HepG2 (cell line): ENCODE measurements at regions not wholly inside any gene's neighbourhood (a gene's known extent, or its start where the extent isn't known, plus 50 kb on each side); places are given as distances from the start of the nearest gene placed in this dataset.

ENCODE experiments used
- ATAC-seq: fragments of 200-7000 bp; cut with Tn5 transposase; 3 replicates; pipeline ENCODE4 v1.9.1; 2020; ENCODE audit warnings: mild to moderate bottlenecking, moderate library complexity
- BruUV-seq: library from RNA; stranded (reverse); fragments of 400-500 nt; replicated peaks from 2 replicates; lab custom pipeline; 2021; lab: Mats Ljungman, UMichigan
- CTCF ChIA-PET: fragments of 300-600 bp; formaldehyde crosslinking; extraction: SDS; loops from one replicate; lab custom pipeline; 2021; ENCODE audit warnings: low total read pairs, inconsistent platforms, low intra/inter-chr PET ratio; lab: Yijun Ruan, JAX
- POLR2A ChIA-PET: fragments of 350-600 bp; sonication (Branson Sonifier 250); formaldehyde crosslinking; loops from one replicate; lab custom pipeline; 2020; ENCODE audit warnings: antibody characterized with exemption, inconsistent platforms; lab: Yijun Ruan, JAX
- DNase-seq: peaks from one replicate; pipeline ENCODE4 v3.0.0-alpha.2; 2015; ENCODE audit warnings: low spot score
- FAIRE-seq: peaks from 3 replicates; lab custom pipeline; 2011; peaks lifted over from hg19 to GRCh38; lab: Jason Lieb, UNC
- H2AFZ ChIP-seq: one replicate; pipeline ENCODE4 v1.6.1; 2011; ENCODE audit warnings: low read length, inconsistent platforms
- H3K27ac ChIP-seq: fragments of 300-600 bp; 3 replicates; pipeline ENCODE4 v1.8.0; 2011; ENCODE audit warnings: mixed run types, mild to moderate bottlenecking, mixed read lengths, low read length, inconsistent platforms; ENCODE audit not compliant: insufficient read depth; ENCODE audit errors: extremely low read length
- H3K27me3 ChIP-seq, 2 experiments: fragments of 200-600 bp in 1 of 2; 2 replicates in 1 of 2; 3 replicates in 1 of 2; pipeline versions ENCODE4 v1.6.0 to v1.8.0; 2011; ENCODE audit warnings: low read length in 2 of 2, mild to moderate bottlenecking in 2 of 2, moderate library complexity in 2 of 2, inconsistent platforms in 1 of 2; ENCODE audit not compliant: insufficient read depth in 2 of 2, control insufficient read depth in 1 of 2
- H3K36me3 ChIP-seq, 2 experiments: fragments of 200-600 bp in 1 of 2; replicated peaks in 1 of 2; 2 replicates in 1 of 2; 3 replicates in 1 of 2; pipeline versions ENCODE4 v1.5.1 to v1.8.0; 2011; ENCODE audit warnings: low read length in 2 of 2, inconsistent platforms in 1 of 2; ENCODE audit not compliant: insufficient read depth in 2 of 2, control insufficient read depth in 1 of 2
- H3K4me1 ChIP-seq: 2 replicates; pipeline ENCODE4 v1.5.1; 2012; ENCODE audit warnings: low read length, inconsistent platforms; ENCODE audit not compliant: insufficient read depth
- H3K4me2 ChIP-seq: 2 replicates; pipeline ENCODE4 v1.6.0; 2011; ENCODE audit warnings: low read depth, low read length, inconsistent platforms
- H3K4me3 ChIP-seq, 3 experiments: fragments of 200-600 bp in 1 of 3; sonication (generic), shearing (Covaris generic) in 1 of 3; replicated peaks in 1 of 3; 2 replicates each; pipeline ENCODE4 v1.5.1; 2011 to 2016; ENCODE audit warnings: low read length in 3 of 3, inconsistent platforms in 2 of 3, low read depth in 2 of 3, mild to moderate bottlenecking in 2 of 3, control low read depth in 1 of 3, mixed read lengths in 1 of 3; ENCODE audit not compliant: insufficient read depth in 1 of 3
- H3K79me2 ChIP-seq: one replicate; pipeline ENCODE4 v1.6.1; 2011; ENCODE audit warnings: low read length, inconsistent platforms; ENCODE audit not compliant: insufficient read depth
- H3K9ac ChIP-seq: 2 replicates; pipeline ENCODE4 v1.6.0; 2011; ENCODE audit warnings: mild to moderate bottlenecking, low read depth, low read length, inconsistent platforms; ENCODE audit not compliant: insufficient read depth
- H3K9me3 ChIP-seq: 2 replicates; pipeline ENCODE4 v1.5.1; 2012; ENCODE audit warnings: mild to moderate bottlenecking, low read length
- H4K20me1 ChIP-seq: 2 replicates; pipeline ENCODE4 v1.6.0; 2011; ENCODE audit warnings: inconsistent platforms, mild to moderate bottlenecking, low read length, moderate library complexity; ENCODE audit not compliant: insufficient read depth
- TOE1 ChIP-seq: sonication (generic); formaldehyde crosslinking; IDR thresholded peaks from 2 replicates; pipeline ENCODE4 v1.4.0; 2020; ENCODE audit warnings: mild to moderate bottlenecking, missing genetic modification reagents
- YY1 ChIP-seq: IDR thresholded peaks from 2 replicates; pipeline ENCODE4 v1.6.1; 2011; ENCODE audit warnings: low read length, low read depth, moderate library complexity, mild to moderate bottlenecking; ENCODE audit not compliant: insufficient read depth, insufficient replicate concordance
- ZNF383 ChIP-seq: sonication (generic); formaldehyde crosslinking; IDR thresholded peaks from 2 replicates; pipeline ENCODE4 v1.4.0; 2020; ENCODE audit warnings: missing genetic modification reagents, mild to moderate bottlenecking, borderline replicate concordance
- ZNF543 ChIP-seq: sonication (generic); formaldehyde crosslinking; IDR thresholded peaks from 2 replicates; pipeline ENCODE4 v1.4.0; 2020; ENCODE audit warnings: mild to moderate bottlenecking, missing genetic modification reagents
- ZNF749 ChIP-seq: sonication (generic); formaldehyde crosslinking; IDR thresholded peaks from 2 replicates; pipeline ENCODE4 v1.8.0; 2022; ENCODE audit warnings: mild to moderate bottlenecking, missing genetic modification reagents, moderate library complexity, borderline replicate concordance
- ZNF792 ChIP-seq: IDR thresholded peaks from 2 replicates; pipeline ENCODE4 v1.6.1; 2016
- WGBS: methylation state at CpG from one replicate; pipeline ENCODE4 v1.1.6; 2017; ENCODE audit warnings: low lambda C conversion rate; 5-methylcytosine and 5-hydroxymethylcytosine counted together
- in situ Hi-C: cut with HindIII; loops from 2 replicates; pipeline ENCODE4 v1.10.0; 2017; ENCODE audit warnings: low pct_unique_long_range_greater_than_20kb; ENCODE audit not compliant: extremely low pct_ligation_motif_present
- intact Hi-C: fragments of 100-400 bp; cut with micrococcal nuclease; formaldehyde crosslinking; loops from one replicate; pipeline ENCODE4 v1.10.0; 2022; ENCODE audit not compliant: unreplicated experiment

- Histone ChIP-seq H3K4me1 (peaks cover 14% of the 10 kb centered on the region), H4K20me1 (no peaks in the 10 kb centered on the region)
- no TSS peak for BruUV-seq
- TF ChIP-seq ZNF543, result 0 out of 2 replicates have a peak, but pooled peaks have one; percentile 31
- TF ChIP-seq ZNF792 (CRISPR knock-in tag), result no peak
- TF ChIP-seq ZNF383, result no peak
- TF ChIP-seq, all 625 proteins: peak for 1
- Histone ChIP-seq H3K9me3 (no peaks in the 10 kb centered on the region), H3K4me3 (no peak overlapping the region), H3K9ac (no peak overlapping the region), H2AFZ (no peak overlapping the region), H3K27ac (no peak overlapping the region), H3K4me2 (no peak overlapping the region), H3K36me3 (no peaks in the 10 kb centered on the region), H3K27me3 (no peaks in the 10 kb centered on the region), H3K79me2 (no peaks in the 10 kb centered on the region)
- intact Hi-C loops (no loop called here), in situ Hi-C loops (no loop called here)
- no peak for ATAC-seq
- FAIRE-seq, result no peak
- DNase-seq, result peak; percentile 40
- CTCF ChIA-PET, result no interaction called here
- POLR2A ChIA-PET, result no interaction called here
- 11% methylated on average over 4 of the region's 4 CpGs for WGBS
Measured at GRCh38 chr16:9260666-9261065, 169.2 kb downstream of the HAPSTR1 start.

- no peaks in the 10 kb centered on the region for H3K27me3 ChIP-seq
- CTCF ChIA-PET, result no interaction called here
- peaks cover 14% of the 10 kb centered on the region for H3K4me1 ChIP-seq
- H3K9me3 ChIP-seq, result no peaks in the 10 kb centered on the region
- POLR2A ChIA-PET, result no interaction called here
- no peak overlapping the region for H3K4me3 ChIP-seq
- H3K4me2 ChIP-seq, result no peak overlapping the region
- TF ChIP-seq TOE1 (CRISPR knock-in tag) (no peak), ZNF749 (CRISPR knock-in tag) (no peak), YY1 (no peak)
- no peak overlapping the region for H3K9ac ChIP-seq
- no peak overlapping the region for H3K27ac ChIP-seq
- FAIRE-seq (no peak), ATAC-seq (no peak), DNase-seq (no peak)
- no TSS peak for BruUV-seq
- no peaks in the 10 kb centered on the region for H4K20me1 ChIP-seq
- 30% methylated on average over 5 of the region's 5 CpGs for WGBS
- intact Hi-C loops (no loop called here), in situ Hi-C loops (no loop called here)
- no peaks in the 10 kb centered on the region for H3K36me3 ChIP-seq
- H2AFZ ChIP-seq, result no peak overlapping the region
- no peaks in the 10 kb centered on the region for H3K79me2 ChIP-seq
Measured at GRCh38 chr16:9261376-9261775, 169.9 kb downstream of the HAPSTR1 start.
